GM12892 (cell line): ENCODE measurements at regions not wholly inside any gene's neighbourhood (a gene's known extent, or its start where the extent isn't known, plus 50 kb on each side); places are given as distances from the start of the nearest gene placed in this dataset.

Experiments used
- POLR2A ChIP-seq: IDR thresholded peaks from 2 replicates; pipeline ENCODE4 v1.6.1; 2011; ENCODE audit warnings: low read depth, low read length, control low read depth
- POLR2AphosphoS5 ChIP-seq: IDR thresholded peaks from 2 replicates; pipeline ENCODE4 v1.6.1; 2011; ENCODE audit warnings: low read depth, low read length, control low read depth
- TAF1 ChIP-seq: IDR thresholded peaks from 2 replicates; pipeline ENCODE4 v1.6.1; 2011; ENCODE audit warnings: low read depth, mild to moderate bottlenecking, control low read depth, low read length, borderline replicate concordance

GRCh38 chr13:78409172-78409571 lies 194.2 kb downstream of the POU4F1 start:
- TF ChIP-seq POLR2AphosphoS5 (no peak), TAF1 (no peak), POLR2A (no peak)
